ELF-1 (cell line): ENCODE measurements at regions not wholly inside any gene's neighbourhood (a gene's known extent, or its start where the extent isn't known, plus 50 kb on each side); places are given as distances from the start of the nearest gene placed in this dataset.
A peak's percentile ranks its signal among the peaks of the same experiment; 100 is the strongest.
"Not testable (repeated sequence)": the region's sequence is repeated elsewhere in the genome, so short reads cannot be mapped to it uniquely, and the experiment has no call there.

Source experiments
- DNase-seq: peaks from one replicate; pipeline ENCODE4 v3.0.0-alpha.2; 2016; ENCODE audit warnings: low read depth, low spot score

DNA sequence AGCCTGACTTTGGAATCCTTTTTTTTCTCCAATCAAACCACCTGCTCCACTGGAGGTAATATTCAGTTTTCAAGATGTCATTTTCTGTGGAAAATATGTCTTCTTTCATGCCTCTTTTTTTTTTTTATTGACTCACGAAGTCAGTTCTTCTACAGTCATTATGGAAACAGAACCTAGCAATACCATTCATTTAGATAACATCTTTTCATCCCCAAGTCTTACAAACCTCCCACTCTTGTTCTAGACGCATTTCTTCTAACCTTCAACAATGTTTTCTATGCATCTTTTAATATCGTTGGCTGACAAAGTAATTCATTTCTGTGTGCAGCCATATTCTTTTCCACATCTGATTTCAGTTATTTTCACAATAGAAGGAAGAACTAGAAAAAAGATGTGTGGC lies 474.3 kb upstream of the CCDC196 start:
- no peak for DNase-seq

DNA sequence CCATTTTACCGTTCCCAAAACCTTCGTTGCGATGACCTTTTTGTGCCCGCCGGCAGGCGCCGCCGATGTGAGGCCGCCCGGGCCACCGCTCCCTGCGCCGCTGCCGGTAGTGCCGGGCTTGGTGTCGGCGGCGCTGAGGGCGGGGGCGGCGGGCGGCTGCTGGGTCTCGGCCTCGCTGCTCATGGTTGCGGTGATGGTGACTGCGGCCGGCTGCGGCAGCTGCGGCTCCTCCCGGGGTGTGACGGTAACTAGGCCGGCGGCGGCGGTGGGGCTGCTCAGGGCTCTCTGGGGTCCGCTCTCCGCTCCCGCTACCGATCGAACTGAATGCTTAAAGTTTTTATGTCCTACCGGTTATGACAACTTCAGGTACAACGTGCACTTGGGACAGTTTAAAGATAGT lies 472.6 kb upstream of the CCDC196 start:
- DNase-seq: not testable (repeated sequence)

DNA sequence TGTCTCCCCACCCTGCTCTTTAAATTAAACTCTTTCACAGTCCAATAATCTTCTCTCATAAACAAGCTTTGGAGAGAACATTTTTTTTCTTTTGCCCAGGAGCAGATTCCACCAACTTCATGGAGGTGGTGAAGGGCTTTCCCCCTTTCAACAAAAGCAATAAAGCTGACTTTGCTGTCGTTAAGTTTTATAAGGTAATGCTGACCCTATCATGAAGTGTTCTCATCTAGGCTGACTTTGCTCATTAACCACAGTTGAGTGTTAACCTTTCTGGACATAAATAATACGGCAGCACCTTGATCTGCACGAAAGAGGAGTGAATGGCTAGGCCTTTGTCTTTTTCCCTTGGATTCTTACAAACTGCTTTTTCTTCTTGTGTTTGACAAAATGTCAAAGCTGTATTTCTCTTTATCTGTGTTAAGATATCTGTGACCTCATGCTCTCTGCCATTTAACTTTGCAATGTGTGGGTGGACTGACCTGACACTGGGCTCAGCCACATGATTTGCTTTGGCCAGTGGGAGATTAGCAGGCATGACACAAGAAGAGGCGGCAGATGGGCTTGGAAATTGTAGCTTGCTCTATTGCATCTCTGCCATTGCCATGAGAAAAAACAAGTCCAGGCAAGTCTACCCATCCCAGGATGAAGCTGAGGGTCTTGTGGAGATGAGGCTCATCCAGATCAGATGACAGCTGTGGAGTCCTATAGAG lies 470.9 kb upstream of the CCDC196 start:
- DNase-seq: no peak

DNA sequence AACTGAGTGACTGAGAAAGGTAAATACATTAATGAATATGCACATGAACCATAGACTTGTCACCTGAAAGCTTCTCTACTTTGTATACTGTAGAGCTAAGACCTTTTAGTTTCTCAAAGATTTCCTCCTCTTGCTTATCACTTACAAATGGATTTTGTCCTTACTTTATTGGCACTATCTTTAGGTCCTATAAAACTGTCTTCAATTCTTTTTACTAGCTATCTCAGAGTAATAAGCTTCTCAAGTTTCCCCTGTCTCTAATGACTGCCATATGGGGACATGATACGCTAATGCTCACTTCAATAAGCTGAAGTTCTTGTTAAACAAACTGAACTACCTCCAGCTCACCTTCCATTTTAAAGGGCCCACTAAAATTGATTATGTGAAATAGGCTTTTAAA lies 468.2 kb upstream of the CCDC196 start:
- no peak for DNase-seq

DNA sequence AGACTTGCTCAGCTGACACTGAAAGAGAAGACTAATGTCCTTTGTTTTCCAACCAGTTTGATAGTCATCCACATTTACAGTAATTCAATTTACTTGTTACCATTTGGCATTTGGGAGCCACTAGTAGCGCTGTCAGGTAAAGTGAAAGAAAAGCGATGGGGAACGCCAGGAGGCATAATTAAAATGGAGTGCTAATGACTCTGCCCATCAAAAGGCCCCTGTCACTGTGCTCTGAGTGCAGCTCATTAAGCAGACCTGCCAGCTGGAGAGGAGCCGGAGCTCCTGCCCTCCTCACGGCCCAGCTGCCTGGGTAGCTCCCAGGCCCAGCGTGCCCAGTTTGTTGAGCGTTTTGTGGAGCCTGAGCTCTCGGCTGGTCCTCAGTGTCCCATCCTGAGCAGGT lies 463.6 kb upstream of the CCDC196 start:
- peak; percentile 65 for DNase-seq

DNA sequence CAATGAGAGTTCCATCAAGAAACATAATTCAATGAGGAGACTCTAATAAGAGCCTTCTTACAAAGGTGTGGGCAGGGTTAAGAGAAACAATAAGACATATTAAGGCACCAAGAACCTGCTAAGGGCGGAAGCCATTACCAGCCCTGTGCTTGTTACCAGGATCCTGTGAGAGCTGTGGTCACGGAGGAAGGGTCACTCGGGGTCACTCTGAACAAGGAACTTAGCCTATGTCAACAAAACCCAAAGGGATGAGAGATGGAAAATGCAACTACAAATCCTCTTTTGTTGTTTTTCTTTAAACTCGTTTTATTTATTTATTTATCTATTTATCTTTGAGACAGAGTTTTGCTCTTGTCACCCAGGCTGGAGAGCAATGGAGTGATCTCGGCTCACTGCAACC lies 460.4 kb upstream of the CCDC196 start:
- no peak for DNase-seq

DNA sequence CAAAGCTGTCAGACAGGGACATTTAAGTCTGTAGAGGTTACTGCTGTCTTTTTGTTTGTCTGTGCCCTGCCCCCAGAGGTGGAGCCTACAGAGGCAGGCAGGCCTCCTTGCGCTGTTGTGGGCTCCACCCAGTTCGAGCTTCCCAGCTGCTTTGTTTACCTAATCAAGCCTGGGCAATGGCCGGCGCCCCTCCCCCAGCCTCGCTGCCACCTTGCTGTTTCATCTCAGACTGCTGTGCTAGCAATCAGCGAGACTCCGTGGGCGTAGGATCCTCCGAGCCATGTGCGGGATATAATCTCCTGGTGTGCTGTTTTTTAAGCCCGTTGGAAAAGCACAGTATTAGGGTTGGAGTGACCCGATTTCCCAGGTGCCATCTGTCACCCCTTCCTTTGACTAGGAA lies 454.2 kb upstream of the CCDC196 start:
- DNase-seq: not testable (repeated sequence)

DNA sequence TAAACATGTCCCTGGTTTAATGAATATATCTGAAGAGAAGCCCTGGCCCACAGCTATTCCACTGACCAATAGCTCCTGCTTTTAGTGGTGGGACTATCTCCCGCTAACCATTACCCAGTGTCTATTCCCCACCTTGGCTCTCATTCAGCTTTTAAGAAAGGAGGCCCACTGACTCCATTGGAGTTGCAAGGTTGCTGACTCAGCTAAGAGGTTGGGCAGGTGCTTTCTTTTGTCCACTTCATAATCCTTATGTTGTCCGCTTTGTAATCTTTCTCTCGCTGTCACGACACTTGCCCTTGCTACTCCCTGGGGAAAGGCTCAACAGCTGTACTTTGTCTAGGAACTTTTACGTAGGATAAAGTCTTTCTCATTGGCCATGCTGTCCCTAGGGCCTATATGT lies 453.4 kb upstream of the CCDC196 start:
- DNase-seq: no peak

DNA sequence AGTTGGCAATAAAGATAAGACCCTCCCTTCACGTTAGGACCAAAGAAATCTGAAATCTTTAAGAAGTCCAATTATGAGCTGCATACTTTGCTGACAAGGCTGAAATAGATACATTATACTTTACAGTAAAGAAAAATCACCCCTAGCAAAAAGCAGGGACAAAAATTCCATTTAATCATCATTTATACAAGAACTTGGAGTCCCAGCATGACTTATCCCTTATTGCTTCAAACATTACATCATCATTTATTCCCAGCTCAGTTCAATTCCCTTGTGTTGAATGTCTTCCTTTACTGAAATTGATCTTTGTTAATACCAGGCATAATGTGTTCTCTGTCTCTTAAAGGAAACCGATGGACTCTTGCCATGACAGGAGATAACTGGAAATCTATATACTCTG lies 449.6 kb upstream of the CCDC196 start:
- DNase-seq: no peak

DNA sequence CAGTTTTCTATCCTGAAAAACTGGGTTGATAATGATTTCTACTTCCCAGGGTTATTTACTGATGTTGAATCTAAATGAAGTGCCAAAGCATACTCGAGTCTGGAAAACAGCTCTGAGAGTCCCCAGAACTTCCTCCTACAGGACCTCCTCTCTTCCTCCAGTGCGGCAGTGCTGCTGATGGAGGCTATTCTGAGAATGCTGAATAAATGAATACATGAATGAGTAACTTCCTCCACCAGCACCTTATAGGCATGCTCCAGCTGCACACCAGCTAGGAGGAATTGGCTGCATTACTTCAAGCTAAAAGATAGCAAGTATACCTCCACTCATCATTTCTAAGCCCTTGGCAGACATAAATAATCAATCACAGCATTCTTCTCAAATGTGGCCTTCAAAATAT lies 448.8 kb upstream of the CCDC196 start:
- DNase-seq: no peak

DNA sequence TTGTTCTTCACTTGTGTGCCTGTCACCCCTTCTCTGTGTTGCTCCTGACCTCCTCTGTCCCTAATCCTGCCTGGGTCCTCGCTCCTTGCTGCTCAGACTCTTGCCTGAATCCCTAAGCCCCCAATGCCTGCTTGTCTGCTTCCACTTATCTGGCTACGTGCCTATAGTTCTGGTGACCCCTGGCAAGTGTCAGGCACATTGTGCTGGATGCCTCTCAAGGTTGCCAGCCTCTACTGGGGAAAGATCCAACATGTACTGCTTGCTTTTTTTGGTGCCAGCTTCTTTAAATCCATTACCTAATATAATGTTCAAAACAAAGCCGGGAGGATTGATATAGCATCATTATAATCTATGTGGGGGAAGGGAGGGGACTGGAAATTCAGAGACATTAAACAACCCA lies 448.0 kb upstream of the CCDC196 start:
- DNase-seq: no peak

DNA sequence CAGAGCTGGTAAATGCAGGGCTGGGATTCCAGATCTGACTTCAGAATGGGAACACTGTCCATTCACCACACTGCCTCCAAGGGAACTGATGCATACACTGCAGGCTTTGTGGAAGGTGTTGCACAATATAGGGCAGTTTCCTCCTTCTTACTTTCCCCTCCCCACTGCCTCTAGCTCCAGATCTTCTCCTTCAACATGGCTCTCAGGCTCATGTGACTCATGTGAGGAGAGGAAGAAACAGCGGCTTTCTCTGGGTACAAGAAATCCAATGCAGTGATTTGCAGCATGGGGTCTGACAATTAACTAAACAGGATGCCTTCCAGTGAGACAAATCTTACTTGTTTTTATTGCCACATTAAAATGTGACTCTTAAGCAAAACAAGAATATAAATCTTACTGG lies 447.6 kb upstream of the CCDC196 start:
- DNase-seq: peak; percentile 37

DNA sequence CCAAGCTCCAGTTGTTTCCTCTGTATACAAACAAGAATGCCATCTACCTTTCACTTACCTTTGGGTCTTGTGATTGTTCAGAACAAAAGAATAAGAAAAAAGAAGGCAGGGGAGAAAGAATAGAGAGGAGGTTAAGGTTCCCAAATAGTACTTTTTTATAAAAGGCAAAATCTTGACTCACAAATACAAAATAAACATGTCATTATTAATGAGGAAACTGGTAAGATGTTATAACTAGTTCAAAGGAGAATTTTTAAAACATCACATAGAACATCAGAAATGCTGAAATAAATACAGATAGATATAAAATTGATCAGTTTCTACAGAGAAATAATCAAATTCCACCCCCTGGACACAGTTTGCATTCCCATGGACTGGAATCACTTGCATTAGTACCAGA lies 446.7 kb upstream of the CCDC196 start:
- no peak for DNase-seq

DNA sequence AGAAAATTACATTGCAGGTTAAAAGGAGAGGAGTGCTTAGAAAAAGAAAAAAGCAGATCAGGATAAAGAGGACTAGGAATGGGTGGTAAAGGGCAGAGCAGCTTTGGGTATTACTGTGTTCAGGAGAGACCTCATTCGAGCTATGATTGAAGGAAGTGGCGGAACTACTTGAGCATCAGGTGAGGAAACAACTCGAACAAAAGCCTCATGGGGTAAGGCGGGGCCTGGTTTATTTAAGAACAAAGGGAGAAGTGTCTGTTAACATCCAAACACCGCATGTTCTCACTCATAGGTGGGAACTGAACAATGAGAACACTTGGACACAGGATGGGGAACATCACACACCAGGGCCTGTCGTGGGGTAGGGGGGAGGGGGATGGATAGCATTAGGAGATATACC lies 444.6 kb upstream of the CCDC196 start:
- no peak for DNase-seq

DNA sequence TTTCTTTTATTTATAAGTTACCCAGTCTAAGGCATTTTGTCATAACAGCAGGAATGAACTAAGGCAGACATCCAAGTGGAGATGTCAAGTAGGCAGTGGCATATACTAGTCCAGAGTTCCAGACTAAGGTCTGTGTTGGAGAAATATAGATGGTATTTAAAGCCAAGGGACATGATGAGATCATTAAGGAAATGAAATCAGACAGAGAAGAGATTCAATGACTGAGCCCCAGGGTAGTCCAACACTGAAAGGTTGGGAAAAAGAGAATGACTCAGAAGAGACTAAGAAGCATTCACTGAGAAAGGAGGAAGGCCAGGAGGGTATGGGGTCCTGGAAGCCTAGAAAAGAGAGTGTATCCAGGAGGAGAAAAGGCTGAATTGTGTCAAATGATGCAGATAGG lies 442.2 kb upstream of the CCDC196 start:
- no peak for DNase-seq

DNA sequence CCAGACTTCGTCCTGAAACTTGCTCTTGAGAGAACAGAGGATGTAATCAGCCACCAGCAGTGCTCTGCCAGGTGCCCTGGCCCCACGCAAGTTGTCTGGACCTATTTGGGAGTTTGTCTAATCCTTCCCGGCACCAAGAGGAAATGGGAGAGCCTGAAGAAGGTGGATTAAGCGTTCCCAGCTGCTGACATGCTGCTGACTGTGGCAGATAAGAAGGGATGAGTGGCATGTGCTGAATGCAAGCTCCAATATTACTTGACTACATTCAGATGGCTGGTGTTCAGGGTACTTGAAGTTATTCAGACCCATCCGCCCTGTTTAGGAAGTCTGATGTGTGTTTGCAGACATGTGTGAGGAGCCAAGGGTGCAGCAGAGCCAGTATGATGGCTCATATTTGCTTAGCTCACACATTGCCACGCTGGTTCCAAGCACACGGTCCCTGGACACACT lies 440.6 kb upstream of the CCDC196 start:
- peak; percentile 63 for DNase-seq

DNA sequence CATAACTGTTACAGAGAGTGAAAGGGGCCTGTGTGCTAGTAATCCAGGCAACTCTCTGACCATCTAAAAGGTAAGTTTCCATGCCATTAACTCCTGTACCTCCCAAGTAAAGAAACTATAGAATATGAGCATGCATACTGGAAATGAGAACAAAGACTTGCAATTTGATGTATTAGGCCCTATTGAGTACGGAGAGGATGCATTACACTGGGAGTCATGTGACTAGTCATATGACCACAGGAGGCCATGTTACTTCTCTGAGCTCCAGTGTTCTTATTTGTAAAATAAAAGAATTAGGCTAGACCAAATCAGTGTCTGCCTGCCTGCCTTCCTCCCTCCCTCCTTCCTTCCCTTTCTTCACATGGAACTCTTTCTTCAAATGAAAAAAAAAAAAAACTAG lies 440.1 kb upstream of the CCDC196 start:
- DNase-seq: no peak

DNA sequence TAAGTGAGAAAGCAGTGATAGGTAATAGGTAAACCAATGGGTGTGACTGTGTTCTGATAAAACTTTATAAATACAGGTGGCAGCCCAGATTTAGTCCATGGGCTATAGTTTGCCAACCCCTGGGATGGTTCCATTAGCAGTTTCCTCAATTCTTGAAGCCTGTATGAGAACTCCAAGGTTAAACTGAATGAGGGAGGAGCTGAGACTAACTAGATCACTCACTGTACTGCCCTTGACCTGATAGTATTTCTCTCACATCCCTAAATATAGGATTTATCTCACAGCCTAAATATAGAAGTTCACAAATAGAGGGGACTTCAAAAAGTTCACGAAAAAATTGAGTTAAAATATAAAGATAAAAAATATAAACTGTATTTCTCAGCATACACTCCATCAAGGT lies 439.6 kb upstream of the CCDC196 start:
- no peak for DNase-seq

DNA sequence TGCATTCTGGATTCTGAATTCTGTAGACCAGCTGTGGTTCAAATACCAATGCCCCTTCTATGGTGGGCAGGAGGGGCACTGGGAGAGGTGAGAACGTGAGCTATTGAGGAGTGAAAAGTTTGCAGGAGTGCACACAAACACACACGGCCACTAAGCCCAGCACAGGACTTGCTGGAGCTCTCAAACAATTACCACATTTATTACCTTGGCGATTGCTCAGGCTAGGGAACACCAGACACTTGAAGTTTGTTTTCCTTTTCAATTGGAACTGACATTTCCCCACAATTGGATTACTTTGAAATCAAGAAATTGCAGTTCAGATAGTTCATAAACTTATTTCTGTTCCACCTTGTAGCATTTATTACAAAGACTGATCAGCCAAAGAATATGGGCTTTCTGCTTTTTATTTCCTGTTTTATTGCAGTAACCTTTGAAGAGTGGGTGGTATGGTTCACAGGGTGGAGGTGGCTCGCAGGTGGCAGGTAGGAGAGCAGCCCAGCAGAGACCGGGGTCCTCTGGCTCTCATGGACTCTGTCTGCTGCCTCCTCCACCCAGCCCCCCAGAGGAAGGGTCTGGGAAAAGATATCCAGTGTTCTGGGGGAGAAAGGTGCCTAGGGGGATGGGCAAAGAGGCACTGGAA lies 429.8 kb upstream of the CCDC196 start:
- DNase-seq: no peak

DNA sequence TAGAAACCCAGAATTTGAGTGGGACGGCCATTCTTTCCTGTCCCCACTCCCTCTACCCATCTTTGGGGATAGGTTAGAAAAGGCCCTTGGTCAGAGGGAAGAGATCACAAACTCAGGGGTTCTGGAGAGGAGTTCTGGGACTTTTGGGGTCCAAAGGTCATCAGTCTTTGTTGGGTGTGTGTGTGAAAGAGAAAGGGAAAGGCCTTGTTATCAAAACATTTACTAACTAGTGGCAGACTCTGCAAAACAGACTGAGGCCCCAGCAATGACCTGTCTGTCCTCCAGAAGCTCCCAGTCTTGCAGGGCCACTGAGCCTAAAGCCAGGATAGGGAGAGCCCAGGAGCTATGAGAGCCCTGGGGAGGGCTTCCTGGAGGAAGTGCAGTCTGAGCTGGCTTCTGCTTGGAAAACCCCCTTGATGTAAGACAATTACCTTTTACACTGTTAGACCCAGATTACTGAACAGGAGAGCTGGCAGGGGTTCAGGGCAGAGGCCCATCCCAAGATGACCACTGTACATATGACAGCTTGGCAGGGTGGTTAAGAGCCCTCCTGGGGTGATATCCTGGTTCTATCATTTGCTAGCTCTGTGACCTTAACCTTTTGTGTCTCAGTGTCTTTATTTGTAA lies 429.1 kb upstream of the CCDC196 start:
- no peak for DNase-seq

DNA sequence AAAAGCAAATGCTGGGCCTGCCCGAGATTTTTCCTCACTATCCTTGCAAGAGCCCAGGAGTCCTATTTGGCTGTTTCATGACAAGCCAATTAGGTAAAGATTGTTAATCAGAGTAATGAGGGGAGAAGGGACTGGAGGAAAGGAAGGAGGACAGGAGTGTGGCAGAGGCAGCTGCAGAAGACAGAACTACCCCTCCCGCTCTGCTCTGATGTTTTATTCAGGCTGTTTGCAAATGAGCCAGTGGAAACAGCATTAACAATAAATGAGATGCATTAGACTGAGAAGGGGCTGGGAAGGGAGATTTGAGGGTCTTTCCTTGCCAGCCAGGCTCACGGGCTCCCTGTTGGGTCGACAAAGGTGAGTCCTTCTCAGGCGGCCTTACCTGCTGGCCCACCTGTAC lies 421.0 kb upstream of the CCDC196 start:
- DNase-seq: no peak

DNA sequence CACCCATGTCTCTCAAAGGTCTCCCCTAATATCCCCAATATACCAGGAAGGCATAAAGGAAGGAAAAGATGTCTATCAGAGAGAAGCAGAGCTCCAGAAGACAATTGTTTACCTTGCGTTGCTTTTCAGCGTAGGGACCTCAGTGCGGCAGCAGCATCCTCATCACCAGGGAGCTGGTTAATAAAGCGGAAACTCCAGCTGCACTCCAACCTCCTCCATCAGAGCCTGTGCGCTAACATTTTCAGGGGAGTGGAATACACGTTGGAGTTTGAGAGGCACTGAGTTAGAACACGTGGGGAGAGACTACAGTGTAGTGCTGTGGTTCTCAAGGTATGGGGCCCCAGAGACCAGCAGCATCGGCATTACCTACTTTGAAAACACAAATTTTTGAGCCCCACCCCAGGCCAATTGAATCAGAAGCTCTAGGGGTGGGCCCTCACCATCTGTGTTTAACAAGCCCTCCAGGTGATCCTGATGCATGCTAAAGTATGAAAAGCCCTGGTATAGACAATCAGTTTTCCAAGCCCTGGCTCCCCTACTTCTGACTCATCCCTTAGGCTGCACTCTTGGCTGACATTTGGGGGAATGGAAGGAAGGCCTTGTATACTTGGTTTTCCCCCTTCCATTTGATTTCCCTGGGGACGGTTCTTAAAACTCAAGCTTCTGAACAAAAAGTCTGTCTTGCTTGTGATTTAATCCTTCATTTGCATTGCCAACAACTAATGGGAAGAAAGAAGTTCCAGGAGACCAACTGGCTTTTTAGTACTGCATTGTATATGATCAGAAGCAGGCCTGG lies 419.0 kb upstream of the CCDC196 start:
- no peak for DNase-seq
